ENCODE measurements at regions not wholly inside any gene's neighbourhood (a gene's known extent, or its start where the extent isn't known, plus 50 kb on each side); places are given as distances from the start of the nearest gene placed in this dataset.

GRCh38 chr2:175441181-175441761, 259.8 kb upstream of the ATP5MC3 start:
- no peak for TF ChIP-seq CTCF (IDR thresholded peaks at IDR 0.05; ENCODE audit: insufficient read depth, low read length)
- no peak for TF ChIP-seq POLR2AphosphoS5 (IDR thresholded peaks at IDR 0.05; ENCODE audit: low read depth)
- no peak for TF ChIP-seq SPI1 (IDR thresholded peaks at IDR 0.05; ENCODE audit: borderline replicate concordance, low read depth)
- TF ChIP-seq REST (IDR thresholded peaks at IDR 0.05; ENCODE audit: insufficient replicate concordance, low read depth) = no peak

Measured in HL-60 (cell line).